WTC11 (cell line): ENCODE measurements at regions not wholly inside any gene's neighbourhood (a gene's known extent, or its start where the extent isn't known, plus 50 kb on each side); places are given as distances from the start of the nearest gene placed in this dataset.
"Not testable (repeated sequence)": the region's sequence is repeated elsewhere in the genome, so short reads cannot be mapped to it uniquely, and the experiment has no call there.

Source experiments
- ATF3 ChIP-seq: sonication (generic); formaldehyde crosslinking; conservative IDR thresholded peaks from 2 replicates; pipeline ENCODE4 v1.8.1; 2022; ENCODE audit warnings: mild to moderate bottlenecking, missing genetic modification reagents
- ELF4 ChIP-seq: sonication (generic); formaldehyde crosslinking; IDR thresholded peaks from 2 replicates; pipeline ENCODE4 v1.8.1; 2022; ENCODE audit warnings: low read depth, mild to moderate bottlenecking, moderate library complexity, missing genetic modification reagents
- KAT7 ChIP-seq: sonication (generic); formaldehyde crosslinking; IDR thresholded peaks from 2 replicates; pipeline ENCODE4 v1.8.1; 2023; ENCODE audit warnings: missing genetic modification reagents, mild to moderate bottlenecking, borderline replicate concordance
- USF2 ChIP-seq: sonication (generic); formaldehyde crosslinking; IDR thresholded peaks from 2 replicates; pipeline ENCODE4 v1.8.1; 2023; ENCODE audit warnings: mild to moderate bottlenecking, missing genetic modification reagents, moderate library complexity
- ZBTB21 ChIP-seq: sonication (generic); formaldehyde crosslinking; IDR thresholded peaks from 2 replicates; pipeline ENCODE4 v1.8.1; 2023; ENCODE audit warnings: mild to moderate bottlenecking, missing genetic modification reagents, borderline replicate concordance
- TF ChIP-seq, protein P1 (sequence below): fragments of 200-600 bp; IDR thresholded peaks from 2 replicates; pipeline ENCODE4 v1.8.0; 2022; ENCODE audit warnings: antibody characterized with exemption

GRCh38 chr9:62565132-62565531, 1375.3 kb downstream of the SPATA31A7 start:
- TF ChIP-seq, protein P1, sequence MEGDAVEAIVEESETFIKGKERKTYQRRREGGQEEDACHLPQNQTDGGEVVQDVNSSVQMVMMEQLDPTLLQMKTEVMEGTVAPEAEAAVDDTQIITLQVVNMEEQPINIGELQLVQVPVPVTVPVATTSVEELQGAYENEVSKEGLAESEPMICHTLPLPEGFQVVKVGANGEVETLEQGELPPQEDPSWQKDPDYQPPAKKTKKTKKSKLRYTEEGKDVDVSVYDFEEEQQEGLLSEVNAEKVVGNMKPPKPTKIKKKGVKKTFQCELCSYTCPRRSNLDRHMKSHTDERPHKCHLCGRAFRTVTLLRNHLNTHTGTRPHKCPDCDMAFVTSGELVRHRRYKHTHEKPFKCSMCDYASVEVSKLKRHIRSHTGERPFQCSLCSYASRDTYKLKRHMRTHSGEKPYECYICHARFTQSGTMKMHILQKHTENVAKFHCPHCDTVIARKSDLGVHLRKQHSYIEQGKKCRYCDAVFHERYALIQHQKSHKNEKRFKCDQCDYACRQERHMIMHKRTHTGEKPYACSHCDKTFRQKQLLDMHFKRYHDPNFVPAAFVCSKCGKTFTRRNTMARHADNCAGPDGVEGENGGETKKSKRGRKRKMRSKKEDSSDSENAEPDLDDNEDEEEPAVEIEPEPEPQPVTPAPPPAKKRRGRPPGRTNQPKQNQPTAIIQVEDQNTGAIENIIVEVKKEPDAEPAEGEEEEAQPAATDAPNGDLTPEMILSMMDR: not testable (repeated sequence)
- not testable (repeated sequence) for TF ChIP-seq ZBTB21 (CRISPR knock-in tag); KAT7; ELF4; USF2 (CRISPR knock-in tag); ATF3
